GM23338 (cell line): ENCODE measurements at regions not wholly inside any gene's neighbourhood (a gene's known extent, or its start where the extent isn't known, plus 50 kb on each side); places are given as distances from the start of the nearest gene placed in this dataset.

Experiments used
- CREB1 ChIP-seq: fragments of 250-450 bp; sonication (Bioruptor Pico); IDR thresholded peaks from 2 replicates; pipeline ENCODE4 v1.5.0; 2020; ENCODE audit warnings: low read depth, mild to moderate bottlenecking, moderate library complexity
- EZH2 ChIP-seq: fragments of 200-600 bp; sonication (generic); IDR thresholded peaks from one replicate; pipeline ENCODE4 v1.8.0; 2017; ENCODE audit warnings: antibody characterized with exemption, mild to moderate bottlenecking, low read depth; ENCODE audit not compliant: unreplicated experiment
- JUNB ChIP-seq: IDR thresholded peaks from one replicate; pipeline ENCODE4 v1.6.1; 2016; ENCODE audit warnings: antibody characterized with exemption; ENCODE audit not compliant: unreplicated experiment
- STAT1 ChIP-seq: IDR thresholded peaks from one replicate; pipeline ENCODE4 v1.6.1; 2016; ENCODE audit warnings: antibody characterized with exemption; ENCODE audit not compliant: unreplicated experiment
- ZNF114 ChIP-seq: fragments of 250-450 bp; sonication (Bioruptor Pico); IDR thresholded peaks from 2 replicates; pipeline ENCODE4 v1.5.0; 2020; ENCODE audit warnings: mild to moderate bottlenecking, moderate library complexity
- ZNF331 ChIP-seq: fragments of 250-450 bp; sonication (Bioruptor Pico); IDR thresholded peaks from 2 replicates; pipeline ENCODE4 v1.5.0; 2020; ENCODE audit warnings: low read depth, mild to moderate bottlenecking, moderate library complexity
- ZNF462 ChIP-seq: fragments of 250-450 bp; sonication (Bioruptor Pico); IDR thresholded peaks from 2 replicates; pipeline ENCODE4 v1.5.0; 2020; ENCODE audit warnings: mild to moderate bottlenecking, moderate library complexity
- TF ChIP-seq, protein P1 (sequence below), 2 experiments: fragments of 200-600 bp in 1 of 2; sonication (generic) in 1 of 2; conservative IDR thresholded peaks; 2 replicates each; pipeline versions ENCODE4 v1.5.1 to v1.6.1; 2016 to 2017; ENCODE audit warnings: antibody characterized with exemption in 2 of 2, low read depth in 2 of 2, mild to moderate bottlenecking in 2 of 2, moderate library complexity in 1 of 2
- TF ChIP-seq, protein P2 (sequence below): IDR thresholded peaks from 2 replicates; pipeline ENCODE4 v1.6.1; 2016; ENCODE audit warnings: antibody characterized with exemption

- TF ChIP-seq ZNF462 (CRISPR knock-in tag): no peak
- TF ChIP-seq ZNF114: no peak
- TF ChIP-seq STAT1: no peak
- no peak for TF ChIP-seq JUNB
- TF ChIP-seq, protein P1, sequence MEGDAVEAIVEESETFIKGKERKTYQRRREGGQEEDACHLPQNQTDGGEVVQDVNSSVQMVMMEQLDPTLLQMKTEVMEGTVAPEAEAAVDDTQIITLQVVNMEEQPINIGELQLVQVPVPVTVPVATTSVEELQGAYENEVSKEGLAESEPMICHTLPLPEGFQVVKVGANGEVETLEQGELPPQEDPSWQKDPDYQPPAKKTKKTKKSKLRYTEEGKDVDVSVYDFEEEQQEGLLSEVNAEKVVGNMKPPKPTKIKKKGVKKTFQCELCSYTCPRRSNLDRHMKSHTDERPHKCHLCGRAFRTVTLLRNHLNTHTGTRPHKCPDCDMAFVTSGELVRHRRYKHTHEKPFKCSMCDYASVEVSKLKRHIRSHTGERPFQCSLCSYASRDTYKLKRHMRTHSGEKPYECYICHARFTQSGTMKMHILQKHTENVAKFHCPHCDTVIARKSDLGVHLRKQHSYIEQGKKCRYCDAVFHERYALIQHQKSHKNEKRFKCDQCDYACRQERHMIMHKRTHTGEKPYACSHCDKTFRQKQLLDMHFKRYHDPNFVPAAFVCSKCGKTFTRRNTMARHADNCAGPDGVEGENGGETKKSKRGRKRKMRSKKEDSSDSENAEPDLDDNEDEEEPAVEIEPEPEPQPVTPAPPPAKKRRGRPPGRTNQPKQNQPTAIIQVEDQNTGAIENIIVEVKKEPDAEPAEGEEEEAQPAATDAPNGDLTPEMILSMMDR (conservative IDR thresholded peaks at IDR 0.05; ENCODE audit: low read depth in 2 of 2): no peak
- TF ChIP-seq EZH2: no peak
- no peak for TF ChIP-seq ZNF331 (CRISPR knock-in tag)
- TF ChIP-seq, protein P2, sequence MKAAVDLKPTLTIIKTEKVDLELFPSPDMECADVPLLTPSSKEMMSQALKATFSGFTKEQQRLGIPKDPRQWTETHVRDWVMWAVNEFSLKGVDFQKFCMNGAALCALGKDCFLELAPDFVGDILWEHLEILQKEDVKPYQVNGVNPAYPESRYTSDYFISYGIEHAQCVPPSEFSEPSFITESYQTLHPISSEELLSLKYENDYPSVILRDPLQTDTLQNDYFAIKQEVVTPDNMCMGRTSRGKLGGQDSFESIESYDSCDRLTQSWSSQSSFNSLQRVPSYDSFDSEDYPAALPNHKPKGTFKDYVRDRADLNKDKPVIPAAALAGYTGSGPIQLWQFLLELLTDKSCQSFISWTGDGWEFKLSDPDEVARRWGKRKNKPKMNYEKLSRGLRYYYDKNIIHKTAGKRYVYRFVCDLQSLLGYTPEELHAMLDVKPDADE: no peak
- no peak for TF ChIP-seq CREB1
Measured at GRCh38 chr4:111802191-111802590, 343.1 kb upstream of the FAM241A start (continued).
